Spleen (tissue), 7 donors: ENCODE measurements at regions not wholly inside any gene's neighbourhood (a gene's known extent, or its start where the extent isn't known, plus 50 kb on each side); places are given as distances from the start of the nearest gene placed in this dataset.

Experiments
- CTCF ChIP-seq, 11 experiments: fragments of 200-600 bp in 7 of 11; fragments of 450-650 bp in 4 of 11; sonication (generic) in 4 of 11; IDR thresholded peaks in 8 of 11; conservative IDR thresholded peaks in 3 of 11; 1 replicate in 7 of 11; 2 replicates in 4 of 11; pipeline versions ENCODE4 v1.4.0 to v1.8.0; 2016 to 2021; ENCODE audit warnings: antibody characterized with exemption in 11 of 11, inconsistent platforms in 4 of 11, mild to moderate bottlenecking in 1 of 11
- POLR2A ChIP-seq, 3 donors: fragments of 450-650 bp; IDR thresholded peaks; one replicate each; pipeline ENCODE4 v1.5.1; 2017; ENCODE audit warnings: antibody characterized with exemption in 3 of 3, mild to moderate bottlenecking in 1 of 3
- donor health status: DM: no; HTN: no; CAD: no; lungs with moderate emphysema.
- donor health status: DM: no; HTN: no; CAD: no.
- donor health status: DM: no; HTN: no; CAD: no.

- TF ChIP-seq CTCF (IDR thresholded peaks at IDR 0.05 in 8 of 11, conservative IDR thresholded peaks at IDR 0.05 in 3 of 11) (no peak), POLR2A (IDR thresholded peaks at IDR 0.05) (no peak)
Measured at GRCh38 chr18:24778810-24779418, 318.5 kb downstream of the HRH4 start.
